NCI-H2196 (cell line): ENCODE measurements at regions not wholly inside any gene's neighbourhood (a gene's known extent, or its start where the extent isn't known, plus 50 kb on each side); places are given as distances from the start of the nearest gene placed in this dataset.

ENCODE experiments used
- DNase-seq: peaks from one replicate; lab custom pipeline; 2025; ENCODE audit not compliant: unreplicated experiment; lab: John Stamatoyannopoulos, UW

DNA sequence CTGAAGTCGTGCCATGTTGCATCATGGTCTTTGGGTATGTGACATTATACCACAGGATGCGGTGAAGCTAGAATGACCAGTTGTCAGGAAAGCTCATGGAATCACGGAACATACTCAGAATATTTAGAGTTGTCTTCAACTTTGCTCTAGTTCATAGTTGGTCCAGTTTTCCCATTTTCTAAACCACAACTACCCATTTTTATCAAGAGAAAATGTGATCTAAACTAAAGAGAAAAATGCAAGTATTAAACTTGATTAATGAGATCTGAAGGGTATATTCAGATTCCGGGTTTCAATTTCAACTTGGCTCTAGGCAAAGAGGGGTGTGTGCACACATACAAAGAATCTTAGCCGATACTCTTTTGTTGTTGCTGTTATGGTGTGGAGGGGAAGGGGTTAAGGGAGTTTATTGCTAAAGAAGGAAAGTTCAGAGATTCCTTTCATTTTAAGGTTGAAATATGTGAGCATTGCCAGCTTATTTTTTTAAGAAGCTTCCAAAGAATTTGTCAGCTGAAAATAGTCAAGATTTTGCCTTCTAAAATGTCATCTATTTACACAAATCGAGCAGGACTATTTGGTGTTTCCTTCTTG lies 516.6 kb upstream of the ZEB2 start:
- DNase-seq, result no peak

DNA sequence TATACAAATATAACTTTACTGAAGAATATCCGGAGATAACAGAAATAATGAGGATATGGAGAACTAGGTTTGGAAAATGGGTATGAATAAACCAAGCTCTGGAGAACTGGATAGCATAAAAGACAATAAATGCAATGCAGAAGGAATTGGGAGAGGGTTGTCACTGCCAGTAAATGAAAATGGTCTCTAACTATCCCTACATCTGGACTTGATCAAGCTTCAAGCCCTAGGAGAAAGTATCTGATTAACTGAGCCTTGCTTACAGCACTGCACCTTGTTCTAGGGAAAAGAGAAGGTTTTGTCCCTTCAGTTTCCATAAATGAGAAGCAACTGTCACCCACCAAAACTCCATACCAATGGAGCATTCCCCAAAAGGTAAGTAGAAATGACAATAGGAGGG lies 514.6 kb upstream of the ZEB2 start:
- no peak for DNase-seq

GRCh38 chr2:145033438-145033837 lies 513.5 kb upstream of the ZEB2 start:
- DNase-seq, result no peak

DNA sequence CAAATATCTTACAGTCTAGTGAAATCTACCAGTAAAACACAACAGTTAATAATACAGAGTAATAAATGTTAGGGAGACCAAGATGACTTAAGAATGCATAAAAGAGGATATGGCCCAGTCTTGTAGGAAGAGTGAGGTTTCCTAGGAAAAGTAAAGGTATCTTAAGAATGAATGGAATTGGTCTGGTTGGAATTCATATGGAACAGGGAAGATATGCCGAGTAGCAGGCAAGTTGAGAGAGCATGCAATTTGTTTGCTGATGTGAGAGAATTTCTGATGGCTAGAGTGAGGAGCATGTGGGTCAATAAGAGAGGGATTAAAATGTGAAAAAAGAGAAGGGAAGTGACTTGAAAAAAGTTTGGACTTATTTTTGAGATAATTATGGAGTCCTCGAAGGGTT lies 512.9 kb upstream of the ZEB2 start:
- DNase-seq, result no peak

DNA sequence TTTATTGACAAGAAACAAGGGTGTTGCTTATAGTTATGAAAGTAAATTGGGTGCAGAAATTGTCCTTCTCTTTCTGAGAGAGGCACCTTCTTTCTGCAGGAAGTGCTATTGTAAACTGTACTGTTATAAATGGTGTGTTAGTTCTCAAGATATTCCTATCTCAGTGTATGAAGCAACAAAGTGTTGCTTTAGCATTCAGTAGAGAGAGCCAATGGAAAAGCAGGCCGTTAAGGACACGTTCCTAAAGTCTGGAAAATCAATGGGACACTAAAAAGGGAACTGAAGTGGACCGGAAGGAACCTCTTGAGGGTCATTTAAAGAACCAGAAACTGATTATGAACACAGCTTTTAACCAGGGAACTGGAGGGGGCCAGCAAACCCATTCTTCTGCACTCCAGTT lies 510.0 kb upstream of the ZEB2 start:
- DNase-seq, result no peak

- no peak for DNase-seq
Observed at GRCh38 chr2:145029081-145029480, 509.2 kb upstream of the ZEB2 start.

DNA sequence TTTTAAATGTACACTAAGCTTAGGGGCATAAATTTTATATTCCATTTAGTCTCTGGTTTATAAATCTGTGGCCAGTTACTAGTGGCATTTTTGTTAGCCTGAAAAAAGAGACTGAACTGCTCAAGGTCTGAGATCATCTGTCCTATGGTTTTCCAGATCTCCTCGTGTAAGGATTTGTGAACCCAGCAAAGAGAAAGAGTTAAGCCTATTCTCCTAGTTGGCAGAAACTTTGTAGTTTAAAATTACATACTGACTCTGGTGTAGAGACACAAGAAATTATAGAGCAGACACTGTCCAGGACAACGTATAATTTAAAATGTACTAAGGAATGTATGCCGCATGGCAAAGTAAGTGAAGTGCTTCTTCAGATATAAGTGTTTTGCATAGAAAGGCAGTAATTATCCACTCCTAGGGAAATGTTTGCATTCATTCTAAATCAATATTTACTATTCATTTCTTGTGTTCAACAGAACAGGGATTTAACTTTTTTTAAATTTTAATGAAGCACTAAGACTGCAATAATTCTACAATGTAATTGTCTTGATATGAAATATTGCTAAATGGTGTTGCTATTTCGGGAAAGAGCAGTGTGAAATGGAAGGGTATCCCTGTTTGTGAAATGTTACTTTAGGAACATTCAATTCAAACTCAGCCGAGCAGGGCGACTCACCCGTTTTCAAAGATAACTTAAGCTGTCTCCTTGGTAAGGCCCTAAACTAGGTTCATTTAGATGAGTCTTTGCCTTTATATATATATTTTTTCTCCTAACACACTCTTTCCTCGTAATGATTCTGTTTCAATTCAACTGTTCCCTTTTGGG lies 508.4 kb upstream of the ZEB2 start:
- no peak for DNase-seq

- DNase-seq, result no peak
Observed at GRCh38 chr2:145026456-145027455, 506.8 kb upstream of the ZEB2 start.

DNA sequence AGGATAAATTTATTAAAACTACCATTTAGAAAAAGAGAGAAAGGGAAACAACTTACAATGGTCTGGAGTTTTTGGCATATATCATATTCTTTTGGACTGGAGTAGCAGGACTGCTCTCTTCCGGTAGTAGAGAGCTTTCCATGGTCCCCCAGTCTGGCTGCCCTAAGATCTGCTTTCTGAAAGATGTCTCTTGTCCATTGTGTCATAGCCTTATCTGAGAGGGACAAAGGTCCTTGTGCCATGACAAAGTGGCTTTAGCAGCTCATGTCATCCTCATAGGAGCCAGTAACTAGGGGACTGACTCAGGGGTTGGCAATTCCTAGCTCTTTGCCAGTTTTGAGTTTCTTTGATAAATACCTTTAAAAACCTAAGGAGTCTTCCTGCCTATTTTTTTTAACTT lies 505.5 kb upstream of the ZEB2 start:
- no peak for DNase-seq

DNA sequence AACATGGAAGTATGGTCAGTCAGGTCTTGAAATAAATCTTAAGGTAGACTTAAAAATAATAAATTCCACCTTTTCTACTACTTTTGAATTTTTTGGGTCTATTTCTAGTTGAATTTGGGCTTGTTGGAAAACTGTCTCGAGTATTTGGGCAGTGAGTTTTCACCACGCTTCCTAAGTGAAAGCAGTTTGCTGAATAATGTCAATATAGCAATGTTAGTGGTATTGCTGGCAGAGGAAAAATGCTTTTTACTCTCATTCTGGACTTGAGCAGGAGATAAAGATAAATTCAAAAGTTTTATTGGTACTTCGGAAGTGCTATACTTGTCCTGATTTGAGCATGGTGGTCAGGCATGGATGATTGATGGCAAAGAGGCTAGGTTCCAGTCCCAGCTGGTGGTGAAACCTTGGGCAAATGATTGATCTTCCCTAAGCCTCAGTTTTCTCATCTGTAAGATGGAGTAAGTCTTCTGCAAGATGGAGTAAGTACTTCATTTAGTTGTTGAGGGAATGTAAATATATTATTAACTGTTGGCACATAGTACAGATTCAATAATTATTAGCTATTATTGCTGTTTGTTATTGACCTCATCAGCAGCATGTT lies 503.5 kb upstream of the ZEB2 start:
- DNase-seq, result no peak

DNA sequence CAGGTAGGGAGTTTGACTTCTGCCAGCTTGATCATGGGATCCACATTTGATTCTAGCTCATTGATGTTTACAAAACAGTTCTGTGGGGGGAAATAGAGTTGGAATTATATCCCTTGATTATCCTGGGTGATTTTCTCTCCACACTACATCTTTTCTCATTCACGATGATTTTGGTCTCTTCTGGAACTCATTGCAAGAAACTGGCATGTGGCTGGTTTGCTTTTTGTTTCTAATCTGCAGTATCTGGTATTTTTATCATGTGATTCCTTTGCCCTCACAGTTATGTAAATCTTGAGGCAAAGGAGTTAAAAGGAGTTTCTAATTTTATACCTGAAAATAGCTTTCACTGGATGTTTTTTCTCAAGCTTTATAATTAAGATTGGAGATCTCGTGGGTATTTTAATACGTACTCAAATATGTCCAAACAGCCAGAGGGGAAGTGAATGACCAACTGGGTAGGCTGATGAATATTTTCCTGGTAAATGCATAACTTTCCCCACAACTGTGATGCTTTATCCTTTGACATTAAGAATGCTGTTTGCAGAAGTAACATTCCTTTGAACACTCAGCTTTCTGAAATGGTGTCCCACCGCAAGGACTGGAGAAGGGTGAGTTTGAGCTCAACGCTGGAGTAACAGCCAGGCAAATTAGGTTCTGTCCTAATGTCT lies 502.9 kb upstream of the ZEB2 start:
- DNase-seq, result no peak

DNA sequence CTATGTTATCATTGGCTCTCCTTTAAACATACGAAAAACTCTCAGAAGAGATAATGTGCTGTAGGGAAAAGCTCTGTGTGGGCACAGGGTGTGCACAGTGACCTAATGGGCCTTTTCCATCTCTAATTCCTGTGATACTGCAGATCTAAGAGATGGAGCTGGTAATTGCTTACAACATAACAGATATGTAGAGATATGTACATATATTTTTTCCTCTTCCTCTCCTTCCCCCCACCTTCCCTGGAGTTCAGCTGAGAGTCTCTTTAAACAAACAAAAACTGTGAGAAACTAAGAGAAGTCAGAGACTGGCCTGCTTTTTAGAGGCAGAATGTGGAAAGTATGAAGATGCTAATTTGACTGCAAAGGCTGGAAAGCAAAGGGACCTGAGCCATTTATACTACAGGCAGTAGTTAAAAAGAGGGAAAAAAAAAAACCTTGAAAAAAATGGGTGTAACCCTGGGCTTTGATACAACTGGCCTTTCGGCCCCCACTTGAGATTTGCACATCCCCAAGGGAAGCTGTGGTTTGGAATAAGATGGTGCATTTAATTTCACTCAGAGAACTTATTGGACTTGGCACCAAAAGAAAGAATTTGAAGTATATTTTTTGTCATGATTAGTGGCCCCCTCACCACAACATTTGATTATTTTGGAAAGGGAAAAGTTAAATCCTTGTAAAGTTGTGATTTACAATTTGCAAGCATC lies 502.2 kb upstream of the ZEB2 start:
- no peak for DNase-seq

DNA sequence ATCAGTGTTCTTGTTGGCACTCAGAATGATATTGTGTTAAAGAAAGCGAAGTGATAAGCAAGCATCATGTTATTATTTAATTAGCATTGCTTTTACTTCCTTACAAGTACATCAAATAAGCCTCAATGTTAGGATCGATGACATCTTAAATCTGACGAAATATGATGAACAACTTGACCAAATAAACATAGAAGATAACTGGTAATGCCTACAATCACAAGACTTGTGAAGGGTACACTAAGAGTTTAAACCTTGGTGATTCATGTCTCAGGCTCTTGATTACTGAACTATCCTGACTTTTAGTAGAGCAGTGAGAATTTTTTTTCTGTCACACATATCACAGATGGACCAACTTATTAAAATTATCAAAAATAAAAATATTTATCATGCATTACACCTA lies 500.8 kb upstream of the ZEB2 start:
- no peak for DNase-seq

DNA sequence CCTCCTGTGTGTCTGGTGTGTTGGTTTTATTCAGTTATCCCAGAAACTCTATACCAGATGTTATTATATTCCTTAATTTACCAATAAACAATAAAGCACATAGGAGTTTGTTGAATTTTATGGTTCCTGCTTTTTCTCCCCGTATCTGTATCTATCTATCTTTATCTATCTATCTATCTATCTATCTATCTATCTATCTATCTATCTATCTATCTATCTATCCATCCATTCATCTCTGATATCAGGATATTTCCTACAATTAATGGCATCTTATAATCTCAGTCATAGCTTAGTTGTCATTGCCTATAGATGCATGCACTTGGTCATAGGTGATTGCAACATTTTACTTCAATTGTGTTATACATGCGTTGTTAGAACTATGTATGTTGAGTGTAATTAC lies 500.2 kb upstream of the ZEB2 start:
- DNase-seq, result no peak

DNA sequence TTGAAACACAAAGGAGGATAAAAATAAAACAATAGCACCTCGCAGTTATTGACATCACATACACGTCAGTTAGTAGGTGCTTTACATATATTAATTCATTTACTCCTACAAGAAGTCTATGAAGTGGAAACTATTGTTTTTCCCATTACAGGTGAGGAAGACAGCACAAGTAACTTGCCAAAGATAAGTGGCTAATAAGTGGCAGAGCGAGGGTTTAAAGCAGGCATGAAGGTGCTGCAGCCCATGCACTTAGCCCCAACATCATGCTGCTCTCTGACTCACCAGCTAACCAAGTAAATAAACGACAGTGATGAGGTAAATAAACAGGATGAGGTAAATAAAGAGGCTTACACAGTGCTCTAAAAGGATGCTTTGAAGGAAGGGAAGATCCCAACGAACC lies 498.6 kb upstream of the ZEB2 start:
- no peak for DNase-seq

DNA sequence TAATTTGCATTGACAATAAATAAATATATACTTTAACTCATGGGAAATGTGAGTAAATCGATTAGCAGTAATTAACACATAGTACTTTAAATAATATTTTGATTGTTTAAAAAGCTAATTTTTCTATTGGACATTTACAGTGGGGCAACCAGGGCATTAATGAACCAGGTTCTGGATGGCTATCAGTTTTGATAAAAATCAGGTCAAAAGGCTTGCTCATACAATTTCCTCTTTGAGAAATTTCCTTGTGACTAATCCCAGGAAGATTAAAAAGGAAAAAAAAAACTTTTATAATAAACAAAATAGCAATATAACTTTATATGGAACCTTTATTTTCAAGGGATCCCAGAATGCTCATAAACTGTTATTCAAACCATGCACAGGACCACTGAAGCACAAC lies 497.2 kb upstream of the ZEB2 start:
- DNase-seq, result no peak

DNA sequence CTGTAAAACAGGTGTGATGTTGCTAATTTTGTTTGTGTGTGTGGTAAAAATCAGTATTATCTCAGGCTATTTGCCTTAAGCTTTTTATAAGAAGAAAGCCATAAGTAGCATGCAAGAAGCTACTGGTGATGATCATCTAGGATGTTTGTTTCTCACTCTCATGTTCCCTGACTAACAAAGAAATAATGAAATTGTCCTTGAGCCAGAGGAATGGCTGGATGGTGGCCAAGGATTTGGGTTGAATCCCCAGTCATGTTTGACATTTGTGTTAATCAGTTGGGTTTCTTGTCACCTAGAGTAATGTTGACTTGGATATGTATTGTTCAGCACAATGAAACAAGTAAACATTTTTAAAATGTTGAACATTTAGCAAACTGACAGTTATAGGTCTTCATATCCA lies 496.8 kb upstream of the ZEB2 start:
- no peak for DNase-seq

DNA sequence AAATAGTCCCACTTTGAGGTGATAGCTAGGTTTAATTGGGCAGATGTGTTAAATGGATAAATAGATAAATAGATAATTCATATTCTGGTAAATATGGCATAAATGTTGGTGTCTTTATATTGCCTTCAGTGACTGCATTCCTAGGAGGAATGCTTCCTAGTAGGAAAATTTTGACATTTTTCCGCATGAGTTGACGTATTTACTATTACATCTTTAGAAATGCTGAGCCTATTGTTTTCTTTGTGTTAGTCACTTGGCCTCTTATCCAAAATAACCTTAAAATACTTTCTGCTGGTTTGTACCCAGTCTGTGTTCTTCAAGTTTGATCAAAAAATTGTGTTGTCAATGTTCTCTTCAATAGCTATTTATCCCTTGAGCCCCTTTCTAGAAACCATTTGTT lies 495.6 kb upstream of the ZEB2 start:
- DNase-seq, result no peak

GRCh38 chr2:145012806-145013205 lies 492.9 kb upstream of the ZEB2 start:
- DNase-seq, result no peak

GRCh38 chr2:145012214-145012670 lies 492.3 kb upstream of the ZEB2 start:
- DNase-seq, result no peak
